K562 (cell line): ENCODE measurements at regions not wholly inside any gene's neighbourhood (a gene's known extent, or its start where the extent isn't known, plus 50 kb on each side); places are given as distances from the start of the nearest gene placed in this dataset.

ENCODE experiments used
- ATAC-seq: fragments of 200-7000 bp; cut with Tn5 transposase; 3 replicates; pipeline ENCODE4 v1.9.1; 2020; ENCODE audit warnings: moderate library complexity
- BruUV-seq: library from RNA; stranded (reverse); fragments of 400-500 nt; replicated peaks from 2 replicates; lab custom pipeline; 2021; lab: Mats Ljungman, UMichigan
- CTCF ChIA-PET: fragments of 300-600 bp; formaldehyde crosslinking; extraction: SDS; loops from one replicate; lab custom pipeline; 2021; ENCODE audit warnings: low intra/inter-chr PET ratio; lab: Yijun Ruan, JAX
- POLR2A ChIA-PET: fragments of 300-600, 350-650 bp; sonication (Branson Sonifier 250); formaldehyde crosslinking; extraction: SDS; loops from one replicate; lab custom pipeline; 2021; ENCODE audit warnings: antibody characterized with exemption, inconsistent platforms; lab: Yijun Ruan, JAX
- DNase-seq, 4 experiments: peaks; one replicate each; pipeline versions ENCODE4 v3.0.0 to v3.0.0-alpha.2; 2011 to 2018; ENCODE audit warnings: low spot score in 3 of 4, mixed read lengths in 3 of 4; ENCODE audit errors: extremely low read depth in 1 of 4
- FAIRE-seq: peaks from 2 replicates; lab custom pipeline; 2011; peaks lifted over from hg19 to GRCh38; lab: Jason Lieb, UNC
- H2AFZ ChIP-seq: 2 replicates; pipeline ENCODE4 v1.6.0; 2011; ENCODE audit warnings: low read depth, low read length, control low read depth, inconsistent platforms
- H3K27ac ChIP-seq: fragments of 200-600 bp; 3 replicates; pipeline ENCODE4 v1.8.0; 2011; ENCODE audit warnings: low read depth, mild to moderate bottlenecking, control low read depth, inconsistent platforms, low read length, moderate library complexity, mixed read lengths; ENCODE audit errors: extremely low read depth
- H3K27me3 ChIP-seq, 2 experiments: fragments of 300-600 bp in 1 of 2; 2 replicates in 1 of 2; 3 replicates in 1 of 2; pipeline versions ENCODE4 v1.6.0 to v1.8.0; 2011; ENCODE audit warnings: inconsistent platforms in 2 of 2, low read length in 2 of 2, mild to moderate bottlenecking in 1 of 2, mixed read lengths in 1 of 2, moderate library complexity in 1 of 2; ENCODE audit not compliant: control insufficient read depth in 2 of 2, insufficient read depth in 2 of 2
- H3K36me3 ChIP-seq: fragments of 300-600 bp; 3 replicates; pipeline ENCODE4 v1.8.0; 2011; ENCODE audit warnings: mild to moderate bottlenecking, low read length, inconsistent platforms; ENCODE audit not compliant: control insufficient read depth, insufficient read depth
- H3K4me1 ChIP-seq, 2 experiments: fragments of 200-600 bp in 1 of 2; replicated peaks in 1 of 2; 2 replicates in 1 of 2; 3 replicates in 1 of 2; pipeline versions ENCODE4 v1.5.1 to v1.8.0; 2011; ENCODE audit warnings: inconsistent platforms in 2 of 2, low read length in 2 of 2, mild to moderate bottlenecking in 1 of 2, mixed read lengths in 1 of 2, moderate library complexity in 1 of 2; ENCODE audit not compliant: control insufficient read depth in 2 of 2, insufficient read depth in 2 of 2
- H3K4me2 ChIP-seq: 2 replicates; pipeline ENCODE4 v1.6.1; 2011; ENCODE audit warnings: low read length, control low read depth, inconsistent platforms, mixed read lengths; ENCODE audit not compliant: insufficient read depth
- H3K4me3 ChIP-seq: fragments of 200-600 bp; sonication (generic), shearing (Covaris generic); 2 replicates; pipeline ENCODE4 v1.5.1; 2016; ENCODE audit warnings: control low read depth, inconsistent platforms
- H3K79me2 ChIP-seq: fragments of 200-600 bp; 3 replicates; pipeline ENCODE4 v1.8.0; 2011; ENCODE audit warnings: low read length, inconsistent platforms; ENCODE audit not compliant: control insufficient read depth, insufficient read depth
- H3K9ac ChIP-seq, 2 experiments: 2 replicates each; pipeline versions ENCODE4 v1.6.0 to v1.6.1; 2011; ENCODE audit warnings: low read depth in 2 of 2, low read length in 2 of 2, control low read depth in 1 of 2, inconsistent platforms in 1 of 2, mild to moderate bottlenecking in 1 of 2, mixed read lengths in 1 of 2; ENCODE audit not compliant: insufficient read depth in 1 of 2
- H3K9me1 ChIP-seq: one replicate; pipeline ENCODE4 v1.6.0; 2011; ENCODE audit warnings: inconsistent platforms, mild to moderate bottlenecking, low read length, moderate library complexity; ENCODE audit not compliant: control insufficient read depth, insufficient read depth
- H3K9me3 ChIP-seq: replicated peaks from 2 replicates; pipeline ENCODE4 v1.5.1; 2011; ENCODE audit warnings: low read depth, low read length, inconsistent platforms; ENCODE audit not compliant: control insufficient read depth, insufficient read depth
- H4K20me1 ChIP-seq: replicated peaks from 2 replicates; pipeline ENCODE4 v1.6.1; 2011; ENCODE audit warnings: low read length, inconsistent platforms, mixed read lengths; ENCODE audit not compliant: control insufficient read depth, insufficient read depth
- DPF2 ChIP-seq: fragments of 450-650 bp; IDR thresholded peaks from 2 replicates; pipeline ENCODE4 v1.6.1; 2016
- MAZ ChIP-seq, 2 experiments: fragments of 450-650 bp in 1 of 2; sonication (generic) in 1 of 2; formaldehyde crosslinking; IDR thresholded peaks in 1 of 2; conservative IDR thresholded peaks in 1 of 2; 2 replicates each; pipeline versions ENCODE4 v1.4.0 to v1.5.0; 2020; ENCODE audit warnings: mild to moderate bottlenecking in 1 of 2, missing genetic modification reagents in 1 of 2
- NFXL1 ChIP-seq: fragments of 450-650 bp; formaldehyde crosslinking; IDR thresholded peaks from 2 replicates; pipeline ENCODE4 v1.4.0; 2021; ENCODE audit warnings: mild to moderate bottlenecking
- PRMT5 ChIP-seq: sonication (generic); formaldehyde crosslinking; IDR thresholded peaks from 2 replicates; pipeline ENCODE4 v1.5.0; 2020; ENCODE audit warnings: missing genetic modification reagents
- SIN3A ChIP-seq, 2 experiments: fragments of 150-350 bp in 1 of 2; IDR thresholded peaks; 2 replicates each; pipeline ENCODE4 v1.6.1; 2011 to 2016; ENCODE audit warnings: borderline replicate concordance in 2 of 2, low read depth in 2 of 2, low read length in 2 of 2, mild to moderate bottlenecking in 2 of 2, moderate library complexity in 2 of 2; ENCODE audit not compliant: control insufficient read depth in 1 of 2
- U2AF2 ChIP-seq: fragments of 200-400 bp; formaldehyde crosslinking; optimal IDR thresholded peaks from 2 replicates; pipeline ENCODE3; 2017; ENCODE audit warnings: low read depth, mild to moderate bottlenecking, low read length
- ZKSCAN3 ChIP-seq: fragments of 250-450 bp; sonication (Bioruptor Pico); IDR thresholded peaks from 2 replicates; pipeline ENCODE4 v1.4.0; 2020
- ZNF311 ChIP-seq: fragments of 250-450 bp; sonication (Bioruptor Pico); IDR thresholded peaks from 2 replicates; pipeline ENCODE4 v1.4.0; 2020; ENCODE audit warnings: mild to moderate bottlenecking, moderate library complexity
- ZNF583 ChIP-seq: fragments of 250-450 bp; sonication (Bioruptor Pico); IDR thresholded peaks from 2 replicates; pipeline ENCODE4 v1.4.0; 2020
- WGBS: fragments of 100-300 bp; shearing (Covaris generic); methylation state at CpG from one replicate; pipeline ENCODE4 v1.1.6; 2016; ENCODE audit warnings: low coverage, mixed read lengths; ENCODE audit not compliant: insufficient coverage; ENCODE audit errors: missing lambda C conversion rate; 5-methylcytosine and 5-hydroxymethylcytosine counted together
- in situ Hi-C: fragments of 300-500 bp; cut with MboI; formaldehyde crosslinking; loops from 4 replicates; pipeline ENCODE4 v1.15.0; 2018; ENCODE audit warnings: inconsistent platforms, mixed read lengths
- intact Hi-C: fragments of 100-400 bp; cut with micrococcal nuclease; formaldehyde crosslinking; loops from 2 replicates; pipeline ENCODE4 v1.14.2; 2022

GRCh38 chr13:28566283-28566682, 71.4 kb upstream of the FLT1 start (continued):
- TF ChIP-seq ZNF311 (CRISPR knock-in tag): no peak
- no peak for TF ChIP-seq ZKSCAN3 (CRISPR knock-in tag)
- no peak for TF ChIP-seq U2AF2
- TF ChIP-seq SIN3A (IDR thresholded peaks at IDR 0.05; ENCODE audit: borderline replicate concordance in 2 of 2, control insufficient read depth in 1 of 2, low read depth in 2 of 2, low read length in 2 of 2): no peak
- TF ChIP-seq DPF2: no peak
- no peak for TF ChIP-seq ZNF583 (CRISPR knock-in tag)
- no peak for TF ChIP-seq PRMT5

- no peaks in the 10 kb centered on the region for H3K79me2 ChIP-seq
- no TSS peak for BruUV-seq
- H3K9me1 ChIP-seq: no peaks in the 10 kb centered on the region
- H3K4me2 ChIP-seq: no peak overlapping the region
- in situ Hi-C loops: no loop called here
- CTCF ChIA-PET: no interaction called here
- POLR2A ChIA-PET: interaction anchor here (0.7 kb wide), 1 partner anchor 84 kb away, joined by 3 read pairs; no protein-coding TSS in a partner anchor
- FAIRE-seq (no peak), DNase-seq (no peak), ATAC-seq (no peak)
- intact Hi-C loops: no loop called here
- WGBS: 48% methylated on average over 5 of the region's 10 CpGs
- H3K27ac ChIP-seq: no peak overlapping the region
- no peak overlapping the region for H3K9ac ChIP-seq
- TF ChIP-seq NFXL1 (CRISPR knock-in tag) (no peak), MAZ (CRISPR knock-in tag; conservative IDR thresholded peaks at IDR 0.05 in 1 of 2, IDR thresholded peaks at IDR 0.05 in 1 of 2) (no peak)
- H3K36me3 ChIP-seq: no peaks in the 10 kb centered on the region
- H3K4me3 ChIP-seq: no peak overlapping the region
- H3K9me3 ChIP-seq: no peaks in the 10 kb centered on the region
- H2AFZ ChIP-seq: no peak overlapping the region
- peaks cover 0 to 17% of the 10 kb centered on the region in 2 experiments; a peak in 1 of 5 replicates for H3K27me3 ChIP-seq
- peaks cover 5 to 7% of the 10 kb centered on the region in 2 experiments; a peak in 3 of 5 replicates for H3K4me1 ChIP-seq
- H4K20me1 ChIP-seq: no peaks in the 10 kb centered on the region
These were observed 69.1 kb upstream of the FLT1 start for GRCh38 chr13:28564030-28564429.
